MM.1S (cell line): ENCODE measurements at regions not wholly inside any gene's neighbourhood (a gene's known extent, or its start where the extent isn't known, plus 50 kb on each side); places are given as distances from the start of the nearest gene placed in this dataset.

Experiments used
- DNase-seq: peaks from one replicate; pipeline ENCODE4 v3.0.0-alpha.2; 2015
- H2AFZ ChIP-seq: fragments of 300-600 bp; sonication (generic); 2 replicates; pipeline ENCODE4 v1.6.0; 2016; ENCODE audit warnings: antibody characterized with exemption, low read length
- H3F3A ChIP-seq: fragments of 300-600 bp; sonication (generic); 2 replicates; pipeline ENCODE4 v1.6.1; 2016; ENCODE audit warnings: mild to moderate bottlenecking, antibody characterized with exemption, low read length, moderate library complexity, mixed read lengths; ENCODE audit not compliant: insufficient read depth
- H3K27ac ChIP-seq: fragments of 300-600 bp; sonication (generic); 2 replicates; pipeline ENCODE4 v1.5.1; 2016; ENCODE audit warnings: mild to moderate bottlenecking, low read length
- H3K27me3 ChIP-seq: fragments of 300-600 bp; sonication (generic); replicated peaks from 2 replicates; pipeline ENCODE4 v1.6.0; 2016; ENCODE audit warnings: low read length; ENCODE audit not compliant: insufficient read depth
- H3K36me3 ChIP-seq: fragments of 300-600 bp; sonication (generic); replicated peaks from 2 replicates; pipeline ENCODE4 v1.6.1; 2016; ENCODE audit warnings: mild to moderate bottlenecking, low read length, mixed read lengths; ENCODE audit not compliant: insufficient read depth
- H3K4me1 ChIP-seq: fragments of 300-600 bp; sonication (generic); 2 replicates; pipeline ENCODE4 v1.6.1; 2016; ENCODE audit warnings: low read length, mixed read lengths
- H3K4me2 ChIP-seq: fragments of 300-600 bp; sonication (generic); 2 replicates; pipeline ENCODE4 v1.6.0; 2016; ENCODE audit warnings: low read depth, low read length
- H3K4me3 ChIP-seq: fragments of 300-600 bp; sonication (generic); 2 replicates; pipeline ENCODE4 v1.5.1; 2016; ENCODE audit warnings: low read length, mixed read lengths
- H3K79me2 ChIP-seq: fragments of 300-600 bp; sonication (generic); 2 replicates; pipeline ENCODE4 v1.6.1; 2016; ENCODE audit warnings: mixed run types, low read length, mixed read lengths
- H3K9ac ChIP-seq: fragments of 300-600 bp; sonication (generic); 2 replicates; pipeline ENCODE4 v1.6.1; 2016; ENCODE audit warnings: low read length, mixed read lengths
- H3K9me2 ChIP-seq: fragments of 300-600 bp; sonication (generic); replicated peaks from 2 replicates; pipeline ENCODE4 v1.6.1; 2016; ENCODE audit warnings: mild to moderate bottlenecking, low read length, mixed read lengths; ENCODE audit not compliant: insufficient read depth
- H3K9me3 ChIP-seq: fragments of 300-600 bp; sonication (generic); replicated peaks from 2 replicates; pipeline ENCODE4 v1.6.1; 2016; ENCODE audit warnings: mild to moderate bottlenecking, low read length, mixed read lengths; ENCODE audit not compliant: insufficient read depth
- H4K20me1 ChIP-seq: fragments of 300-600 bp; sonication (generic); 2 replicates; pipeline ENCODE4 v1.6.1; 2016; ENCODE audit warnings: mild to moderate bottlenecking, low read length, moderate library complexity, mixed read lengths; ENCODE audit not compliant: insufficient read depth
- EZH2 ChIP-seq: fragments of 300-600 bp; sonication (generic); optimal IDR thresholded peaks from 2 replicates; pipeline ENCODE3; 2017; ENCODE audit warnings: low read depth, mild to moderate bottlenecking, antibody characterized with exemption, low read length, mixed read lengths
- EZH2phosphoT487 ChIP-seq: fragments of 300-600 bp; sonication (generic); IDR thresholded peaks from 2 replicates; pipeline ENCODE4 v1.6.1; 2018; ENCODE audit warnings: antibody characterized with exemption, low read length
- TF ChIP-seq, protein P1 (sequence below): fragments of 300-600 bp; sonication (generic); IDR thresholded peaks from 2 replicates; pipeline ENCODE4 v1.5.1; 2016; ENCODE audit warnings: antibody characterized with exemption, low read length, mixed read lengths

DNA sequence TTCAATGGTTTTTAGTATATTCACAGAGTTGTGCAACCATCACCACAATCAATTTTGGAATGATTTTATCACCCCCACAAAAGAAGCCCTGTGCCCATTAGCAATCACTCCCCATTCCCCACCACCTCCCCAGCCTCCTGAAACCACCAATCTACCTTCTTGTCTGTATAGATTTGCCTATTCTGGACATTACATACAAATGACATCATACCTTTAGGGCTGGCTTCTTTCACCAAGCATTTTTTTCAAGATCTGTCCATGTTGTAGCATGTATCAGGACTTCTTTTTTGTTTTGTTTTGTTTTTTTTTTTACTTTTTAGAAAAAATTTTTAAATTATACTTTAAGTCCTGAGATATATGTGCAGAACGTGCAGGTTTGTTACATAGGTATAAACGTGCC is 108.1 kb downstream of the RTL9 start:
- TF ChIP-seq EZH2 = no peak
- TF ChIP-seq, protein P1, sequence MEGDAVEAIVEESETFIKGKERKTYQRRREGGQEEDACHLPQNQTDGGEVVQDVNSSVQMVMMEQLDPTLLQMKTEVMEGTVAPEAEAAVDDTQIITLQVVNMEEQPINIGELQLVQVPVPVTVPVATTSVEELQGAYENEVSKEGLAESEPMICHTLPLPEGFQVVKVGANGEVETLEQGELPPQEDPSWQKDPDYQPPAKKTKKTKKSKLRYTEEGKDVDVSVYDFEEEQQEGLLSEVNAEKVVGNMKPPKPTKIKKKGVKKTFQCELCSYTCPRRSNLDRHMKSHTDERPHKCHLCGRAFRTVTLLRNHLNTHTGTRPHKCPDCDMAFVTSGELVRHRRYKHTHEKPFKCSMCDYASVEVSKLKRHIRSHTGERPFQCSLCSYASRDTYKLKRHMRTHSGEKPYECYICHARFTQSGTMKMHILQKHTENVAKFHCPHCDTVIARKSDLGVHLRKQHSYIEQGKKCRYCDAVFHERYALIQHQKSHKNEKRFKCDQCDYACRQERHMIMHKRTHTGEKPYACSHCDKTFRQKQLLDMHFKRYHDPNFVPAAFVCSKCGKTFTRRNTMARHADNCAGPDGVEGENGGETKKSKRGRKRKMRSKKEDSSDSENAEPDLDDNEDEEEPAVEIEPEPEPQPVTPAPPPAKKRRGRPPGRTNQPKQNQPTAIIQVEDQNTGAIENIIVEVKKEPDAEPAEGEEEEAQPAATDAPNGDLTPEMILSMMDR = no peak
- TF ChIP-seq EZH2phosphoT487 = no peak
- no peak overlapping the region for H3K9ac ChIP-seq
- no peaks in the 10 kb centered on the region for H3K4me1 ChIP-seq

GRCh38 chrX:110472265-110472664 is 113.6 kb downstream of the RTL9 start:
- Histone ChIP-seq H3K27ac (no peak overlapping the region), H3K9ac (no peak overlapping the region), H3F3A (no peaks in the 10 kb centered on the region), H3K4me1 (no peaks in the 10 kb centered on the region), H4K20me1 (no peaks in the 10 kb centered on the region), H3K36me3 (no peaks in the 10 kb centered on the region), H2AFZ (no peak overlapping the region), H3K27me3 (no peaks in the 10 kb centered on the region), H3K79me2 (no peaks in the 10 kb centered on the region), H3K9me3 (no peaks in the 10 kb centered on the region), H3K9me2 (no peaks in the 10 kb centered on the region), H3K4me2 (no peak overlapping the region), H3K4me3 (no peak overlapping the region)
- no peak for TF ChIP-seq EZH2phosphoT487
- no peak for TF ChIP-seq EZH2
- TF ChIP-seq, protein P1 = no peak
- no peak for DNase-seq

More for the DNA sequence above, 108.1 kb downstream of the RTL9 start:
- no peak overlapping the region for H3K4me2 ChIP-seq
- H3K9me2 ChIP-seq = no peaks in the 10 kb centered on the region
- DNase-seq = no peak
- H3K4me3 ChIP-seq = no peak overlapping the region
- no peaks in the 10 kb centered on the region for H4K20me1 ChIP-seq
- no peaks in the 10 kb centered on the region for H3K27me3 ChIP-seq
- H3K9me3 ChIP-seq = no peaks in the 10 kb centered on the region
- H2AFZ ChIP-seq = no peak overlapping the region
- no peaks in the 10 kb centered on the region for H3K36me3 ChIP-seq
- H3K27ac ChIP-seq = no peak overlapping the region
- H3F3A ChIP-seq = no peaks in the 10 kb centered on the region
- no peaks in the 10 kb centered on the region for H3K79me2 ChIP-seq

- DNase-seq = no peak
- Histone ChIP-seq H3K9me3 (no peaks in the 10 kb centered on the region), H3K27me3 (no peaks in the 10 kb centered on the region), H3F3A (no peaks in the 10 kb centered on the region), H3K79me2 (no peaks in the 10 kb centered on the region), H3K4me3 (no peak overlapping the region), H3K9ac (no peak overlapping the region), H3K4me1 (no peaks in the 10 kb centered on the region), H2AFZ (no peak overlapping the region), H3K36me3 (no peaks in the 10 kb centered on the region), H3K27ac (no peak overlapping the region), H3K9me2 (no peaks in the 10 kb centered on the region), H3K4me2 (no peak overlapping the region), H4K20me1 (no peaks in the 10 kb centered on the region)
- TF ChIP-seq, protein P1 = no peak
- TF ChIP-seq EZH2phosphoT487 (no peak), EZH2 (no peak)
Observed at GRCh38 chrX:110477593-110478228, 119.1 kb downstream of the RTL9 start.
